IMR-90 (cell line): ENCODE measurements at regions not wholly inside any gene's neighbourhood (a gene's known extent, or its start where the extent isn't known, plus 50 kb on each side); places are given as distances from the start of the nearest gene placed in this dataset.

ENCODE experiments used
- CEBPB ChIP-seq: IDR thresholded peaks from 2 replicates; pipeline ENCODE4 v1.6.1; 2012; ENCODE audit warnings: low read depth, low read length, improper control_type of control experiment
- MXI1 ChIP-seq: IDR thresholded peaks from 2 replicates; pipeline ENCODE4 v1.6.1; 2012; ENCODE audit warnings: low read depth, mild to moderate bottlenecking, low read length, moderate library complexity, borderline replicate concordance
- POLR2A ChIP-seq: IDR thresholded peaks from 2 replicates; pipeline ENCODE4 v1.6.1; 2012; ENCODE audit warnings: mild to moderate bottlenecking, low read depth, low read length
- RAD21 ChIP-seq: IDR thresholded peaks from 2 replicates; pipeline ENCODE4 v1.6.1; 2012; ENCODE audit warnings: low read length, improper control_type of control experiment
- RCOR1 ChIP-seq: IDR thresholded peaks from 2 replicates; pipeline ENCODE4 v1.6.1; 2012; ENCODE audit warnings: mild to moderate bottlenecking, low read length, improper control_type of control experiment; ENCODE audit not compliant: insufficient replicate concordance
- RFX5 ChIP-seq: IDR thresholded peaks from 2 replicates; pipeline ENCODE4 v1.8.0; 2012; ENCODE audit warnings: low read depth, mild to moderate bottlenecking, low read length, moderate library complexity
- SMC3 ChIP-seq: fragments of 150-350 bp; IDR thresholded peaks from 2 replicates; pipeline ENCODE4 v1.6.1; 2016; ENCODE audit warnings: low read depth, mild to moderate bottlenecking, antibody characterized with exemption, low read length, moderate library complexity
- TF ChIP-seq, protein P1 (sequence below): conservative IDR thresholded peaks from 2 replicates; pipeline ENCODE4 v1.5.1; 2012; ENCODE audit warnings: mild to moderate bottlenecking, low read depth, low read length, improper control_type of control experiment

DNA sequence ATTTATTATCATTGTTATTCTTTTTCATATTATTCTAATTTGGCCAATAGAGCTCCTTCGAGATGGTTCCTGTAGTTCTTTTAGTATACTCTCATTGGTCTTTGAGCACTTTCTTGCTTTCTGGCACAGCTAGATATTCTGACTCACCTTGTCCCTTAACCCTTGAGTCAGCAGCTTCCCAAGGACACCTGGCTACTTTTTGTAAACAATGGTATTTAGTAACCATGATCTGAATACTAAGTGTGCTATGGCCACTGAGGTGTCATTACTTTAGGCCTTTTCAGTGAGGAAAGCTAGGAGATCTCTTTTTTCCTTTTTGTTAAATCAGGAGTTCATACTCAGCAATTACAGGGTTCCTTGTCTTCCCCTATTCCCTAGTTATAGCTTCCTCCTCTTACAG is 126.5 kb upstream of the CITED2 start:
- no peak for TF ChIP-seq POLR2A
- TF ChIP-seq, protein P1, sequence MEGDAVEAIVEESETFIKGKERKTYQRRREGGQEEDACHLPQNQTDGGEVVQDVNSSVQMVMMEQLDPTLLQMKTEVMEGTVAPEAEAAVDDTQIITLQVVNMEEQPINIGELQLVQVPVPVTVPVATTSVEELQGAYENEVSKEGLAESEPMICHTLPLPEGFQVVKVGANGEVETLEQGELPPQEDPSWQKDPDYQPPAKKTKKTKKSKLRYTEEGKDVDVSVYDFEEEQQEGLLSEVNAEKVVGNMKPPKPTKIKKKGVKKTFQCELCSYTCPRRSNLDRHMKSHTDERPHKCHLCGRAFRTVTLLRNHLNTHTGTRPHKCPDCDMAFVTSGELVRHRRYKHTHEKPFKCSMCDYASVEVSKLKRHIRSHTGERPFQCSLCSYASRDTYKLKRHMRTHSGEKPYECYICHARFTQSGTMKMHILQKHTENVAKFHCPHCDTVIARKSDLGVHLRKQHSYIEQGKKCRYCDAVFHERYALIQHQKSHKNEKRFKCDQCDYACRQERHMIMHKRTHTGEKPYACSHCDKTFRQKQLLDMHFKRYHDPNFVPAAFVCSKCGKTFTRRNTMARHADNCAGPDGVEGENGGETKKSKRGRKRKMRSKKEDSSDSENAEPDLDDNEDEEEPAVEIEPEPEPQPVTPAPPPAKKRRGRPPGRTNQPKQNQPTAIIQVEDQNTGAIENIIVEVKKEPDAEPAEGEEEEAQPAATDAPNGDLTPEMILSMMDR = no peak
- TF ChIP-seq MXI1 = no peak
- TF ChIP-seq CEBPB = no peak
- TF ChIP-seq RCOR1 = no peak
- no peak for TF ChIP-seq RAD21
- no peak for TF ChIP-seq SMC3
- TF ChIP-seq RFX5 = no peak
